H9 (cell line): ENCODE measurements at regions not wholly inside any gene's neighbourhood (a gene's known extent, or its start where the extent isn't known, plus 50 kb on each side); places are given as distances from the start of the nearest gene placed in this dataset.

Experiments used
- DNase-seq: peaks from one replicate; pipeline ENCODE4 v3.0.0-alpha.2; 2017
- H2AFZ ChIP-seq: one replicate; pipeline ENCODE4 v1.6.1; 2013; ENCODE audit warnings: mild to moderate bottlenecking, low read length, control low read depth, moderate library complexity
- H2AK5ac ChIP-seq: 2 replicates; pipeline ENCODE4 v1.6.1; 2013; ENCODE audit warnings: low read length, control low read depth, mixed read lengths; ENCODE audit not compliant: insufficient read length
- H2BK120ac ChIP-seq: one replicate; pipeline ENCODE4 v1.6.1; 2013; ENCODE audit warnings: low read depth, mild to moderate bottlenecking, low read length, control low read depth, inconsistent platforms; ENCODE audit not compliant: poor library complexity, severe bottlenecking
- H2BK12ac ChIP-seq: 2 replicates; pipeline ENCODE4 v1.6.1; 2013; ENCODE audit warnings: low read length, control low read depth, mixed read lengths, low read depth; ENCODE audit not compliant: insufficient read length
- H2BK15ac ChIP-seq: 2 replicates; pipeline ENCODE4 v1.6.1; 2013; ENCODE audit warnings: low read depth, low read length, control low read depth
- H2BK20ac ChIP-seq: one replicate; pipeline ENCODE4 v1.6.1; 2013; ENCODE audit warnings: low read depth, mild to moderate bottlenecking, low read length, control low read depth, inconsistent platforms; ENCODE audit not compliant: poor library complexity, severe bottlenecking
- H2BK5ac ChIP-seq: 2 replicates; pipeline ENCODE4 v1.6.1; 2013; ENCODE audit warnings: low read length, control low read depth, mixed read lengths; ENCODE audit not compliant: insufficient read length
- H3K14ac ChIP-seq: 2 replicates; pipeline ENCODE4 v1.6.1; 2013; ENCODE audit warnings: low read length, control low read depth; ENCODE audit not compliant: insufficient read depth
- H3K18ac ChIP-seq: 2 replicates; pipeline ENCODE4 v1.6.1; 2013; ENCODE audit warnings: low read depth, mild to moderate bottlenecking, mixed read lengths, low read length, control low read depth; ENCODE audit not compliant: insufficient read length
- H3K23ac ChIP-seq: 2 replicates; pipeline ENCODE4 v1.6.1; 2013; ENCODE audit warnings: low read length, control low read depth, mixed read lengths, low read depth; ENCODE audit not compliant: insufficient read length
- H3K23me2 ChIP-seq: 2 replicates; pipeline ENCODE4 v1.6.1; 2013; ENCODE audit warnings: low read depth, mild to moderate bottlenecking, mixed read lengths, low read length, control low read depth; ENCODE audit not compliant: insufficient read length, poor library complexity, severe bottlenecking
- H3K27ac ChIP-seq: 2 replicates; pipeline ENCODE4 v1.5.1; 2013; ENCODE audit warnings: low read length, control low read depth, mixed read lengths, low read depth; ENCODE audit not compliant: insufficient read length
- H3K27me3 ChIP-seq: 2 replicates; pipeline ENCODE4 v1.6.1; 2013; ENCODE audit warnings: low read length, control low read depth, inconsistent platforms; ENCODE audit not compliant: insufficient read depth
- H3K4ac ChIP-seq: 2 replicates; pipeline ENCODE4 v1.6.1; 2013; ENCODE audit warnings: low read depth, mild to moderate bottlenecking, control low read depth, inconsistent platforms, low read length, moderate library complexity
- H3K4me1 ChIP-seq: 2 replicates; pipeline ENCODE4 v1.6.1; 2013; ENCODE audit warnings: low read length, control low read depth, inconsistent platforms; ENCODE audit not compliant: insufficient read depth
- H3K4me2 ChIP-seq: 2 replicates; pipeline ENCODE4 v1.6.1; 2013; ENCODE audit warnings: low read length, control low read depth, mixed read lengths; ENCODE audit not compliant: insufficient read length, insufficient read depth
- H3K56ac ChIP-seq: 2 replicates; pipeline ENCODE4 v1.6.1; 2013; ENCODE audit warnings: low read depth, mild to moderate bottlenecking, mixed read lengths, low read length, control low read depth; ENCODE audit not compliant: insufficient read length
- H3K79me1 ChIP-seq: 2 replicates; pipeline ENCODE4 v1.6.1; 2013; ENCODE audit warnings: low read depth, mild to moderate bottlenecking, moderate library complexity, low read length, control low read depth, inconsistent platforms; ENCODE audit not compliant: insufficient read depth, poor library complexity, severe bottlenecking
- H3K79me2 ChIP-seq: 2 replicates; pipeline ENCODE4 v1.6.1; 2013; ENCODE audit warnings: low read length, control low read depth, inconsistent platforms; ENCODE audit not compliant: insufficient read depth
- H3K9ac ChIP-seq: 2 replicates; pipeline ENCODE4 v1.6.1; 2013; ENCODE audit warnings: low read length, control low read depth, mixed read lengths; ENCODE audit not compliant: insufficient read length; ENCODE audit errors: extremely low read depth
- H3K9me3 ChIP-seq: one replicate; pipeline ENCODE4 v1.6.1; 2013; ENCODE audit warnings: low read depth, low read length, inconsistent platforms; ENCODE audit not compliant: control insufficient read depth
- H3T11ph ChIP-seq: one replicate; pipeline ENCODE4 v1.6.1; 2013; ENCODE audit warnings: mild to moderate bottlenecking, low read length, control low read depth, inconsistent platforms
- H4K20me1 ChIP-seq: one replicate; pipeline ENCODE4 v1.6.1; 2013; ENCODE audit not compliant: control insufficient read depth, insufficient read length, insufficient read depth
- H4K5ac ChIP-seq: 2 replicates; pipeline ENCODE4 v1.6.1; 2013; ENCODE audit warnings: low read depth, mild to moderate bottlenecking, mixed read lengths, low read length, control low read depth; ENCODE audit not compliant: insufficient read length
- H4K8ac ChIP-seq: replicated peaks from 2 replicates; pipeline ENCODE4 v1.6.1; 2013; ENCODE audit warnings: low read length, control low read depth, mixed read lengths, low read depth; ENCODE audit not compliant: insufficient read length
- H4K91ac ChIP-seq: 2 replicates; pipeline ENCODE4 v1.6.1; 2013; ENCODE audit warnings: low read depth, mild to moderate bottlenecking, moderate library complexity, mixed read lengths, low read length, control low read depth; ENCODE audit not compliant: insufficient read length
- H3K27ac Mint-ChIP-seq, 3 experiments: 2 replicates in 2 of 3; 3 replicates in 1 of 3; pipeline ENCODE4 v1.8.0; 2020 to 2021; ENCODE audit warnings: mixed read lengths in 3 of 3, mild to moderate bottlenecking in 1 of 3, moderate library complexity in 1 of 3
- H3K27me3 Mint-ChIP-seq: 2 replicates; pipeline ENCODE4 v1.8.0; 2021; ENCODE audit warnings: low read depth, mild to moderate bottlenecking, moderate library complexity, mixed read lengths
- H3K36me3 Mint-ChIP-seq, 3 experiments: 2 replicates in 2 of 3; 3 replicates in 1 of 3; pipeline ENCODE4 v1.8.0; 2020 to 2021; ENCODE audit warnings: low read depth in 3 of 3, mixed read lengths in 3 of 3; ENCODE audit not compliant: insufficient read depth in 1 of 3
- H3K4me1 Mint-ChIP-seq, 2 experiments: 2 replicates each; pipeline ENCODE4 v1.8.0; 2020; ENCODE audit warnings: mixed read lengths in 2 of 2
- H3K4me3 Mint-ChIP-seq, 2 experiments: 2 replicates in 1 of 2; 3 replicates in 1 of 2; pipeline ENCODE4 v1.8.0; 2020 to 2021; ENCODE audit warnings: mild to moderate bottlenecking in 2 of 2, mixed read lengths in 2 of 2, moderate library complexity in 1 of 2
- H3K9me3 Mint-ChIP-seq, 2 experiments: 2 replicates in 1 of 2; 3 replicates in 1 of 2; pipeline ENCODE4 v1.8.0; 2020; ENCODE audit warnings: mild to moderate bottlenecking in 2 of 2, mixed read lengths in 2 of 2, moderate library complexity in 1 of 2
- TF ChIP-seq, protein P1 (sequence below): fragments of 200-600 bp; sonication (generic); conservative IDR thresholded peaks from 3 replicates; pipeline ENCODE4 v1.8.0; 2021; ENCODE audit warnings: antibody characterized with exemption, mild to moderate bottlenecking

DNA sequence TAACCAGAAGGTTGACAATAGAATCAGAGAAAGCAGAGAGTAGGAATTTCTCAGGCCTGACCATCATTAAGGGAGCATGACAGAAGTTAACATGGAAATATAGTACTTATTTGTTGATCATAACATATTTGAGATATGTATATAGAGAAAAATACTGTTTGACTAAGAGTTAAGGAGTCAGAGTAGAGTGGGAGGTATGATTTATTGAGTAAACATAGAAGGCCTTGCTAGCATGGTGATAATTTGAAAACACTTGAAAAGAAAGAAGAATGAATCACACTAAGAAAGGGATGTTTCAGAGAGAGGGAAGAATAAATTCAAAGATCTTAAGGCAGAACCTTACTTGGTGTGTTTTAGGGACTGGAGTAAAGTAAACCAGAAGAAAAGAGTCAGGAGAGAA lies 437.2 kb upstream of the TECRL start:
- no peak overlapping the region for H2BK5ac ChIP-seq
- no peak overlapping the region for H3K18ac ChIP-seq
- no peak overlapping the region for H4K91ac ChIP-seq
- no peak overlapping the region for H3T11ph ChIP-seq
- H3K23ac ChIP-seq: no peak overlapping the region
- no peak overlapping the region for H2BK120ac ChIP-seq
- TF ChIP-seq, protein P1, sequence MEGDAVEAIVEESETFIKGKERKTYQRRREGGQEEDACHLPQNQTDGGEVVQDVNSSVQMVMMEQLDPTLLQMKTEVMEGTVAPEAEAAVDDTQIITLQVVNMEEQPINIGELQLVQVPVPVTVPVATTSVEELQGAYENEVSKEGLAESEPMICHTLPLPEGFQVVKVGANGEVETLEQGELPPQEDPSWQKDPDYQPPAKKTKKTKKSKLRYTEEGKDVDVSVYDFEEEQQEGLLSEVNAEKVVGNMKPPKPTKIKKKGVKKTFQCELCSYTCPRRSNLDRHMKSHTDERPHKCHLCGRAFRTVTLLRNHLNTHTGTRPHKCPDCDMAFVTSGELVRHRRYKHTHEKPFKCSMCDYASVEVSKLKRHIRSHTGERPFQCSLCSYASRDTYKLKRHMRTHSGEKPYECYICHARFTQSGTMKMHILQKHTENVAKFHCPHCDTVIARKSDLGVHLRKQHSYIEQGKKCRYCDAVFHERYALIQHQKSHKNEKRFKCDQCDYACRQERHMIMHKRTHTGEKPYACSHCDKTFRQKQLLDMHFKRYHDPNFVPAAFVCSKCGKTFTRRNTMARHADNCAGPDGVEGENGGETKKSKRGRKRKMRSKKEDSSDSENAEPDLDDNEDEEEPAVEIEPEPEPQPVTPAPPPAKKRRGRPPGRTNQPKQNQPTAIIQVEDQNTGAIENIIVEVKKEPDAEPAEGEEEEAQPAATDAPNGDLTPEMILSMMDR: no peak
- no peak overlapping the region for H3K27ac ChIP-seq
- no peak overlapping the region for H3K9ac ChIP-seq
- H2AFZ ChIP-seq: no peak overlapping the region
- peaks cover 6 to 9% of the 10 kb centered on the region in 2 experiments for H3K4me1 Mint-ChIP-seq
- H3K79me2 ChIP-seq: no peaks in the 10 kb centered on the region
- no peaks in the 10 kb centered on the region for H3K36me3 Mint-ChIP-seq
- H3K4me2 ChIP-seq: no peak overlapping the region
- no peaks in the 10 kb centered on the region for H3K23me2 ChIP-seq
- no peaks in the 10 kb centered on the region for H3K27me3 Mint-ChIP-seq
- H3K27me3 ChIP-seq: no peaks in the 10 kb centered on the region
- no peak overlapping the region for H3K56ac ChIP-seq
- no peak for DNase-seq
- no peaks in the 10 kb centered on the region for H3K4me1 ChIP-seq
- 0 out of 5 replicates have a peak, but pooled peaks cover 0 to 2% of the 10 kb centered on the region in 2 experiments for H3K9me3 Mint-ChIP-seq
- H2AK5ac ChIP-seq: no peak overlapping the region
- no peak overlapping the region for H3K27ac Mint-ChIP-seq
- H2BK15ac ChIP-seq: no peak overlapping the region
- no peak overlapping the region for H2BK20ac ChIP-seq
- H4K5ac ChIP-seq: no peak overlapping the region
- H2BK12ac ChIP-seq: no peak overlapping the region
- H3K14ac ChIP-seq: no peak overlapping the region
- no peaks in the 10 kb centered on the region for H3K9me3 ChIP-seq
- no peak overlapping the region for H3K4me3 Mint-ChIP-seq
- H4K20me1 ChIP-seq: no peaks in the 10 kb centered on the region
- H3K79me1 ChIP-seq: no peaks in the 10 kb centered on the region
- H3K4ac ChIP-seq: no peak overlapping the region
- no peak overlapping the region for H4K8ac ChIP-seq
